ENCODE measurements at regions not wholly inside any gene's neighbourhood (a gene's known extent, or its start where the extent isn't known, plus 50 kb on each side); places are given as distances from the start of the nearest gene placed in this dataset.

- TF ChIP-seq CTCF (IDR thresholded peaks at IDR 0.05) (no peak), POLR2A (IDR thresholded peaks at IDR 0.05) (no peak), POLR2AphosphoS5 (IDR thresholded peaks at IDR 0.05) (no peak)
These were observed 445.3 kb upstream of the KCNMB2 start for GRCh38 chr3:178090899-178091298.

Data from breast epithelium (tissue), 3 donors.